ENCODE measurements at regions not wholly inside any gene's neighbourhood (a gene's known extent, or its start where the extent isn't known, plus 50 kb on each side); places are given as distances from the start of the nearest gene placed in this dataset.

DNA sequence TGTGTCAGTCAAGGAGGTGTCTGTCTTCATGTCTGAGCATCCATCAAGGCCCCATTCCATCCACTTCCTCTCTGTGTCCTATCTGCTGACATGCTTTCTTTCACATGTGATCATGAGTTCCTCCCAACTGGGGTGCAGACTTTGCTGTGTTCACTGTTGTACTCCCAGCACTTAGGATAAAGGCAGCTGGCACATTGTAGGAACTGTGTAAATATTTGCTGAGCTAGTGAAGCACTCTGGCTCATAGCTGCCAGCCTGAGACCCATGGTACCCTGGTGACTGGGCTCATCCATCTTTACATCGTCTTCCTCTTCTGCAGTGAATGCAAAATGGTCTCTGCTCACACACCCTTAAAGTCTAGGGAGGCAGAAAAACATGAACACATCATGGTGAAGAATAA is 242.2 kb upstream of the IGFBP3 start:
- DNase-seq (ENCODE audit: low spot score) = no peak

DNA sequence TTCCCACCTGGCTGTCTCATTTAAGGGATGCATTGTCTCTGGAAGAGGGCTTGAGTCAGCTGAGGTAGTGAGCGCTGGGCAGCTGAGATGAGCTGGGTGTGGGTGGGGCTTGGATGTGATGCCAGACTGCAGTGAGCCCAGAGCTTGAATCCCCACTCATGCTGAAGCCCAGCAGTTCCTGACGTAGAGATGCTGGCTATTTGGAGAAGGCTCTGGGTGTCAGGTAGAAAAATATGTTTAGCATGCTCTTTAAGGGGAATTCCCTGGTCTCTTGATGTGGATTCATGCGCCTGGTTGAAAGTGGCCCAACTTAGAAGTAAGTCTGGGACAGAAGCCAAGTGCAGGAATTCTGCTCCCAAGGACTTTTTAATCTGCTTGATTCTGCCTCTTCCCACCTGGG is 241.5 kb upstream of the IGFBP3 start:
- DNase-seq (ENCODE audit: low spot score) = no peak

DNA sequence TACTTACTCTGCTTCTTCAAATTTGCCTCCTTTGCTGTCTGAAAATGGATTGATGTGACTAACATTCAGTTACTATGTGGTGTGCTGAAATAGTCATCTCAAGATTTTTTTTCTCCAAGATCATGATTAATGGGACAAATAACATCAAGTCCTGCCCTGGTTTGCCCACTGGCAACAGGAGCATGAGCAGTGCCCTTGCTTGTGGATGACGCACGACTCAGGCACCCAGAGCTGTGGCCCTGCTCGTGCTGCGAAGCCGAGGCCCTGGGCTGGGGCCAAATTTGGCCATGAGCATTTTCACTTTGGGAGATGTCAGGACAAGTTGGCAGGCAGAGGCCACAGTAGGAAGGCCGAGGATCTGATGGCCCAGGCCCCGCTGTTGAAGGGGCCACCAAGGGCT is 239.8 kb upstream of the IGFBP3 start:
- no peak for DNase-seq (ENCODE audit: low spot score)

DNA sequence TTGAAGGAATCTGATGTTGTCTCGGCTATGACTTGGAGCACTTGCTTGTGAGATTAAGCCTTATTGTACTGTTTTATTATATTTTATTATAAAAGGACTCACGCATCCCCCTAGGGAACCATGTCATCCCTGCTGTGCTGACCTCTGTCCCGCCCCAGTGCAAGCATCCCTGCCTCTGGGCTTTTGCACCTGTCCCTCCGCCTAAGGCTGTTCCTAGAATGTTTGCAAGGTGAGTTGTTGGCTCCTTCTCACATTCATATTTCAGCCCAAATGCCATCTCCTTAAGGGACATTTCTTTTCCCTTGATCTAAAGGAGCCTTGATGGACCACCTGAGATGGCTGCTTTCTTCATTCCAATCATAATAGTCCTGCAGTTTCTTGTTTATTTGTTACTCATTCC is 236.9 kb upstream of the IGFBP3 start:
- DNase-seq (ENCODE audit: low spot score) = no peak

DNA sequence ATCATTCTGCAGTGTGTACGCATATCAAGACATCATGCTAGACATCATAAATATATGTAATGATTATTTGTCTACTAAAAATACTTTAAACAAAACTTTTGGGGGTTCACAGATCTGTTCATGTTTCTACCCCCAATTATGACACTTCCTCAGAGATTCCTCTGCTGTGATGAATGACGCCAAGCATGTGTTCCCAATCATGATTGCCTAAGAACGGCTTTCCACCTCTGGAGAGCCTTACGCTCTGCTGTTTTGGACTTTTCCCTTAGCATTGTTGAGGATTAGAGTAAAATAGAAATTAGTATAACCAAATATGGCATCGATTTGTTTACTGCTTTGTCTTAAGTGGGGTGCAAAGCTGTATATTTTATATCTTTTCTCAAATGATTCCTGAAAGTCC is 236.3 kb upstream of the IGFBP3 start:
- DNase-seq (ENCODE audit: low spot score) = no peak

DNA sequence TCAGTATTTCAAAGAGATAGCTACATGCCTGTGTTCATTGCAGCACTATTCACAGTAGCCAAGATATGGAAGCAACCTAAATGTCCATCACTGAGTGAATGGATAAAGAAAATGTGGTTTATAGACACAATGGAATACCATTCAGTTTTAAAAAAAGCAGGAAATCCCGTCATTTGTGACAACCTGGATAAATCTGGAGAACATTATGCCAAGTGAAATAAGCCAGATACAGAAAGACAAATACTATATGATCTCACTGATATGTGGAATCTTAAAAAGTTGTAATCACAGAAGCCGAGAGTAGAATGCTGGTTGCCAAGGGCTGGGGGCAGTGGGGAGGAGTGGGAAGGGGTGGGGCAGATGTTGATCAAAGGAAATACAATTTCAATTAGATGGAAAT is 235.8 kb upstream of the IGFBP3 start:
- no peak for DNase-seq (ENCODE audit: low spot score)

DNA sequence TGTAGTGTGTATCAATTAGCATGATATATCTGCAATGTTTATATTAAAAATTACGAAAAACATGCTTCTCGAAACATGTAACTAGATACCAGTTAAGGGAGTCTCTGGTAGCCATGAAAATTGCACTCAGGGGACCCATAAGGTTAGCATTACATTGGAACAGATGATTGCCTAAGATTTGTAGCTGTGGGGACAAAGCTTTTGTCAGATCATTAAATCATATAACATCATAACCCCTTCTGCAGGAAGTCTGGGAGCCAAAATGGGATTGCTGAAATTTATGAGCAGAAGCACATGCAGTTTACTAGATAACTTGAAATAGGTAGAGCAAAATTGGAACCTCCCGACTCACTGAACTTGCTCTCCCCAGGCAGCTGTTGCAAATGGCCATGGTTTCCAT is 235.0 kb upstream of the IGFBP3 start:
- no peak for DNase-seq (ENCODE audit: low spot score)

DNA sequence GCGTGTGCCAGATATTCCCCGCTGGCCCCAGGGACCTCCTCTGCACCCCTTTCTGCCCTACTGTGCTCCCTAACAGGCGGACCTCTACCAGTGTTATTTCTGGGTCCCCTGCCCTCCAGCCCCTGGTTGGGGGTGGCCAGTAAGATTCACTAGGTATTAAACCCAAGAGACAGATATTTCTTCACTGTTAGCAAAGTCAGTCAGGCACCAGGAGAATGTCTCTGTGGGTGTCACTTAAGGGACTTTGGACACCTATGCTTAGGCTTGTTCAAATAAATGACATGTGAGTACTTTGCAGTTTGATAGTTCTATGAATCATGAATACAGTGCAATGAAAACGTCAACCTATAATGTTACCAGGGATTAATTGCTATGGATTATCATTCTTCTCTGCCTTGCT is 234.3 kb upstream of the IGFBP3 start:
- no peak for DNase-seq (ENCODE audit: low spot score)

DNA sequence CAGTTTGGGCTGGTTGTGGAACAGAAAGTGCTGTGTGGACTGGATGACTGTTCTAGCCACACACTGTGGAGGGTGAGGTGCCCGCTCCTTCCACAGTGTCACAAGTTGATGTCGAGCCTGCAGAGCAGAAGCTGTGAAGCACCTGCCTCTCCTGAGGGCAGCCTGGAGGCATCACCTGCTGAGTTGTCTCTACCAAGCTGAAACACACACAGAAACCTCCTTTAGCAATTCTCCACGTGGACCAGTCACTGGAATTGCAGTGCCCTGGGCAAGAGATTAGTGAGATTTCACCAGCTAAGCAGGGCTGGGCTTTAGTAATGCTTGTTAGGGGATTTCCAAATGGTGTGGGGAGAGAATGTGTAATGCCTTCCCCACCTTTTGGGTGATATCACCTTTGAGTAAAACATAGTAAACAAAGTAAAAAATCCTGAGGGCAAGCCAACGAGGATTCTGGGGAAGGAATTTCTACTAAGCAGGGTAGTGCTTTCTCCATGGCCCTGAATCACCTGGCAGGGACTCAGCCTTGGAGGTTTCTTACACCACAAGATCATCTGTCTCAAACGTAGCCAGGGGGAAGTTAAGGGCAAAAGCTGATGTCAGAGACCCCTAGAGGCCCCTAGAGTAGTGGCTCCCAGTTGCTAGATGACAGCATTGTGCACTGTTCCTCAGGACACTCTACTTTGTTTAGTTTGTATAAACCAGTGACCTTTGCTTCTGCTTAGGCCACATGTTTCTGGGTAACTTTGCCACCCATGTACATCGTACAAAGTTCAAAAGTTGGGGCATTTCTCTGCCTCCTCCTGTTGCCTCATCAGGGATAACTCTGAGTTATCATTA is 233.1 kb upstream of the IGFBP3 start:
- no peak for DNase-seq (ENCODE audit: low spot score)

DNA sequence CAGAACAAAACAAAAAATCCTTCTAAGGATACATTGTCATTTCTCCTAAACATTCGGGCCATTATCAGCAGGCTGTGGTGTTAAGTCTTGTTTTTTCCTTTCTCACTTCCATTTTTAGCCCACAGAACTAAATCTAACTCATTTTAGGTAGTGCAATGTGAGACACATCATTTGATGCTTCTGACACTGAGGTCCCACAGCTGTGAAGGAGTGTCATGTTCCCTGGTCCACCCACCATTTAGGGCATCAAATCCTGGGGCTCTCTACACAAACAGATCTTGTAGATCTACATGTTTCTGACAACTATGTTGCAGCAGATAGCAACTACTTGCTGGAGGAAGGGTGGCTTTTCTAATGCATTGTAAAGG is 232.5 kb upstream of the IGFBP3 start:
- no peak for DNase-seq (ENCODE audit: low spot score)

DNA sequence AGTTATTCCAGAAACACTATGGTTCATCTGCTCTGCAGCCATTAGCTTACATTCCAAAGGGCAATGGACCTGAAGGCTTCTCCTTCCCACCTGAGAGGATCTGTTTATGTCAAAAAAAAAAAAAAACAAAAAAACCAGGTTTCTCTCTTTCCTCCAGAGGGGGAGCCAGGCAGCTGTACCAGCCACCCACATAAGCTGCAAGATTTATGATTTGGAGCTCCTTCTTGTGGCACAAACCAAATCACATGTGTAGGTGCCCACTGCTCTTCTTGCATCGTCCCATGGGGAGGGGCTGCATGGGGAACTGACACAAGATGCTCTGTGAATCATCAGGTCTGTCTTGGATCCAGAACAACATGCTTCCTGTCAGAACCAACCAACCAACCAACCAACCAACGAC is 231.6 kb upstream of the IGFBP3 start:
- DNase-seq (ENCODE audit: low spot score) = no peak

DNA sequence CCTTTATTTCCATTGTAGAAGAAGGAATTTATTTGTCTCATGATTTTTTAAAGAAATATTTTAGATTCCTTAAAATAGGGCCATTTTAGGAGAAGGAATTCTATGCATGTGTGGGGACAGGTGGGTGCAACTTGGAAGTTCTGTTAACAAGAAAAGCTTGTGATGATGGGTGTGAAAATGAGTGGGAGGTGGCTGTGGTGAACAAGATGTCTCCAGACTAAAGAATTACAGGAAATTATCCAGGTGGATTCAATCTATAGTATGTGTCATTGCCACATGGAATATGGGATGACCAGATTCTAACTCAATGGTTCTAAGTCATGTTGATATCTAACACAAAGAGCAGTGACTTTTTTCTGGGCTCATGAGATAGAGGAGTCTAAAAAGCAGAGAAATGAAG is 229.6 kb upstream of the IGFBP3 start:
- DNase-seq (ENCODE audit: low spot score) = no peak

DNA sequence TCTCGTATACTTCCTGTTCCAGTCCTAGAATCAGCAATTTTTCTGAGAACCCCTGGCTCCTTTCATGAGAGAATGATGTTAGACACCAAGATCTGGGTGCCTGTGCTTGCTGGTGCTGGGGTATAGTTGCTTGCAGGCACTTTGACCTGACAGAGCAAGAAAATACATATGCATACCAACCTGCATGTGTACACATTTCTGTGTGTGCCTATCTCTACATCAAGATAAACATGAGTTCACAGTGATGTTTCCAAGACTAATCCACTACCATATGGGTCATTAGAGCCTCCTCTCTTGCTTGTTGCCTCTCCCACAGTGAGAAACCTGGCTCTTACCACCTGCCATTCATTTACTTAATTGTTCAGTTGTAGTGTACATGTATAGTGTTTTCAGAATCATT is 229.1 kb upstream of the IGFBP3 start:
- no peak for DNase-seq (ENCODE audit: low spot score)

DNA sequence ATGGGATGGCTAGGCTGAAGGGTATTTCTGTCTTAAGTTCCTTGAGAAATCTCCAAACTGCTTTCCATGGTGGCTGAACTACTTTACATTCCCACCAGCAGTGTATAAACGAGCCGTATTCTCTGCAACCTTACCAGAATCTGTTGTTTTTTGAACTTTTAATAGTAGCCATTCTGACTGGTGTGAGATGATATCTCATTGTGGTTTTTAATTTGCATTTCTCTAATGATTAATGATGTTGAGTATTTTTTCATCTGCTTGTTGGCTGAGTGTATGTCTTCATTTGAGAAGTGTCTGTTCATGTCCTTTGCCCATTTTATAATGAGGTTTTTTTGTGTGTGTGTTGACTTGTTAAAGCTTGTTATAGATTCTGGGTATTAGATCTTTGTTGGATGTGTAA is 226.8 kb upstream of the IGFBP3 start:
- no peak for DNase-seq (ENCODE audit: low spot score)

DNA sequence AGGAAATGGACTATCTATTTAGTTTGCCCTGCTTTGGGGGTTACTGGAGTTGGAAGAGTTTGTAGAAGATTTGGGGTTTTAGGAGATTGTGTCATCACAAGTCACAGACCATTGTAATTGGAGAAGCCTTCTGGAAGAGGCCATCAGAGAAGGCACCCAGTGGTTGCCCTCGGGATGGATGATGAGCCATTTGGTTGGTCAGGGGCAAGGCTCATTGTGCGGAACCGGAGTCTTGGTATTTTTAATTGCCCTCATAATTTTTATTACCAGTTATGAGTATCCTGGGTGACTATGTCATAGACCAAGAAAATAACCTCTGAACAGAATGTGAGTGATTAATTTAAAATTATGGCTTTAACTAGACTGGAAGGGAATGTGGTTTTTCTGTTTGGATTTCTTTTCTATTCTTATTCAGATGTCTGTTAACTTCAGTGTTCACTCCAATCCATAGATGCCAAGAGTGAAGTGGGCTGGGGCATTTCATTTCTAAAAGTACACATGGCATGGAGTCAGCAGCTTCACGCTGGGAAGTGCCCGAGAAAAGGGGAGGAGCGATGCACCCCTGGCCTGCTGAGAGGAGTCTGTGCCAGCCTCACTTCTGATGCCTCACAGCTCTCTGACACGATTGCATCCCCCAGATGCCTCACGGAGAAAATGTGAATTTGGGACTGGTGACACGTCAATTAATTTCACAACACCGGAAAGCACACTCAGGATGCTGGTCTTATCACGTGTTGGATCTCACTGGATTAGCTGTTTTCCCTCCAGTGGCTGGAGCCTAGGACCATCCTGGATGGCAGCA is 225.6 kb upstream of the IGFBP3 start:
- no peak for DNase-seq (ENCODE audit: low spot score)

DNA sequence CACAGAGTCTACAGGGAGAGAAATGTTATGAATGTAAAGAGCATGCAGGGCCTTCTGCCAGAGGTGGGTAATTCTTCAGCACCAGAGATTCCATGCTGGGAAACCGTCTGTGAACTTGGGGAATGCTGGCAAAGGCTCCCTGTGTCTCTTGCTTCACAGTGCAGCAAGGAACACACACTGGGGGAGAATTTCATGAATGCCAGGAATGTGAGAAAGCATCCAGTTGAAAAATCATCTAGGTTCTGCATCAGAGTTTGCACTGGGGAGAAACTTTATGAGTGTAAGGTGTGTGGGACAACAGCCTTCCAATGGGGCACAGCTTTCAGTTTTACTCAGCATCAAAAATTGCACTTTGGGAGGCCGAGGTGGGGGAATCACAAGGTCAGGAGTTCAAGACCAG is 224.3 kb upstream of the IGFBP3 start:
- DNase-seq (ENCODE audit: low spot score) = no peak

DNA sequence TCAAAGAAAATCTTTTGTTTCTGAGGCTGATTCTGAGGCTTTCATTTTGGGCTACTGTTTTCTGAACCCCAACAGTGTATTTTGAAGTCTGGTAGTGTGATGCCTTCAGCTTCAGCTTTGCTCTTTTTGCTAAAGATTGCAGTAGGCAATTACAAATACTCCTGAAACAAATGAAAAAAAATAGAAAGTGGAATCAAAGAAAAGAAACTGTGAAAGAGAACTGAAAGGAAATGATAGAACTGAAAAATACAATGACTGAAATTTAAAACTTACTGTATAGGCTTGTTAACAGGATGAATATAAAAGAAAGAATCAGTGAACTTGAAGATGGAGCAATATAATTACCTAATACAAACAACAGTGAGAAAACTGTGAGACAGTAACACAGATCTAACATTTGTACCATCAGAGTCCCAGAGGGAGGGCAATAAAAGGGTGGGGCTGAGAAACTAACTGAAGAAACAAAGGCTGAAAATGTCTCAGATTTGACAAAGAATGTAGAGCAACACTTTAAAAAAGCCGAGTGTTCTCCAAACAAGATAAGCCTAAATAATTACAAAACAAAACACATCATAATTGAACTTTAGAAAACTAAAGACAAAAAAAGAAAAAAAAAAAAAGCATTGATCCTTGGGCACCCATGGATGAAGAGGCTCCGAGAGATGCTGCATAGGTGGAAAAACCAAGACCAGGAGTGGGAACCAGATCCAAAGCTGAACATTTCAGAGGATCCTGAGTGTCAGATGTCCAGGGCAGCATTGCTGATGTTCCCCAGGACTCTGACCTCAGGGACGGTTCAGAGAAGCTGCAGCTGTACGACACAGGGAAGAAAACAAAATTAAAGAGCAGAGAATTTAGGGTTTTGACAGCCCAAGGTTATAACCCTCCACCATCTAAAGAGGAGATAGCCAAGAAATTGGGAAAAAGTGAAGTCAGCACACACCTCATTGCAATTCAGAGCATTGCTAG is 223.2 kb upstream of the IGFBP3 start:
- no peak for DNase-seq (ENCODE audit: low spot score)

DNA sequence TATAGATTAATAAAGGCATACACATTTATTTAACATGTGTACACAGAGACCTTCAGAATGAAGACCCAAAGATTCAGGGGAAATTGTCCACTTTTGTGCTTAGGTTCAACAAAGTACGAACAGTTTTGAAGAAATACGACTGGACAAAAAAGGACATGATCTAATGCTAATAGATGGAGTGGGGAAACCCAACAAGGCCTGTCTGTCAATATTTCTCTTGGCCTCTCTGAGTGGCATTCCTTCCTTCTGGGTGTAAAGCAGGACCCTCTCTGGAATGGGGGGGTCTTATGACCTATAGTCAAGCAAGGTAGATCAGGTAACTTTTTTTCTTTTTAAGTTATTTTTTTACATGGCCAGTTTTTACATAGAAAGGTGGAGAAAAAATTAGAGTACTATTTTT is 222.3 kb upstream of the IGFBP3 start:
- no peak for DNase-seq (ENCODE audit: low spot score)

DNA sequence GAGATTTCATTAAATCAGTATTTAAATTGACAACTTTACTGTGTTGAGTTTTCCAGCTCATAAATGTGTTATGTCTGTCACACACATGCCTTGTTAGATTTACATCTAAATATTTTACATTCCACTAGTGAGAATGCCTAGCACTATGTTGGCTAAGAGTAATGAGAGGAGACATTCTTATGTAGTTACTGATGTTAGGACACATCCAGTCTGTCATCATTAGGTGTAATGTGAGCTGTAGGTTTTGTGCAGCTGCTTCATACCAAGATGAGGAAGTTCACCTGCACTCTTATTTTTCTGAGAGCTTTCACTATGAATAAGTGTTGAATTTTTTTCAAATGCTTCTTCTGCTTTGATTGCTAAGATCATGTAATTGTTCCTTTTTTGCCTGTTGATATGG is 218.0 kb upstream of the IGFBP3 start:
- DNase-seq (ENCODE audit: low spot score) = no peak

DNA sequence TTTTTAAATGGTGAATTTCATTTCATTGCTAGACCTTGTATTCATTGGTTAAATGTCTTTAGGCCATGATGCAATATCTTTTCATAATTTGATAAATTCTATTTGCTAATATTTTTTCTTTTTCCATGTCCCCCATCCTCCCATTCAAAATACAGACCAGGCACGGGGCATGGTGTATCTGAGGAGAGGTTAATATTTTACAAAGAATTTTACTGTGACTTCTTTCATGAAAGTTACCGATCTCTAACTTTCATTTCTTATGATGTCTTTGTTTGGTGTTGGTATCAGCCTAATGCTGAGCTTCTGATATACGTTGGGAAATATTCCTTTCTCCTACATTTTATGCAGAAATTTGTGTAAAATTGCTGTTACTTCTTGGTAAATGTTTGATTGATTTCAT is 216.7 kb upstream of the IGFBP3 start:
- DNase-seq (ENCODE audit: low spot score) = no peak

DNA sequence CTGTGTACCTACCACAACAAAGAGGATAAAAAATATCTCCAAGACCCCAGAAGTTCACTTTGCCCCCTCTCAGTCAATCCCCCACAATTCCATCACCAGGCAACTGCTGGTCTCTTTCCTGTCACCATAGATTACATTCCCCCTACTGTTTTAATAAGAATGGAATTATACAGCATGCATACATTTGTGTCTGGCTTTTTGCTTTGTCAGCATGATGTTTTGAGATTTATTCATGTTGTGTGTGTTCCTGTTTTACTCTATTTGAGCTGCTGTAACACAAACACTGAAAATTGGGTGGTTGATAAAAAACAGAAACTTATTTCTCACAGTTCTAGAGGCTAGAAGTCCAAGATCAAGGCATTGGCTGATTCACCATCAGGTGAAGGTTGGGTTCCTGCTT is 214.5 kb upstream of the IGFBP3 start:
- DNase-seq (ENCODE audit: low spot score) = no peak

DNA sequence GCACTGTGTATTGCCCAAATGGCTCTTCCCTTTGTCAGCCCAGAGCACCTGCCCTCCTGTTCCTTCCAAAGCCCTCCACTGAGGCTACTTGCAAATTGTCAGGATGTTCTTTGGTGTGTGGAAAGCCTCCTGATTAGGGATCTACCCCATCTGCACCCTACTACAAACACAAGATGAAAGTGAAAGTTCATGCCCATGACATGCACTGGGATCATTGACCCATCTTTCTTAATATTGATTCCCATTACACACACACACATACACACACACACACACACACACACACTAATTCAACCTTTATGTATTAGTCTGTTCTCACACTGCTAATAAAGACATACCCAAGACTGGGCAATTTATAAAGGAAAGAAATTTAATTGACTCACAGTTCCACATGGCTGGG is 213.7 kb upstream of the IGFBP3 start:
- no peak for DNase-seq (ENCODE audit: low spot score)

DNA sequence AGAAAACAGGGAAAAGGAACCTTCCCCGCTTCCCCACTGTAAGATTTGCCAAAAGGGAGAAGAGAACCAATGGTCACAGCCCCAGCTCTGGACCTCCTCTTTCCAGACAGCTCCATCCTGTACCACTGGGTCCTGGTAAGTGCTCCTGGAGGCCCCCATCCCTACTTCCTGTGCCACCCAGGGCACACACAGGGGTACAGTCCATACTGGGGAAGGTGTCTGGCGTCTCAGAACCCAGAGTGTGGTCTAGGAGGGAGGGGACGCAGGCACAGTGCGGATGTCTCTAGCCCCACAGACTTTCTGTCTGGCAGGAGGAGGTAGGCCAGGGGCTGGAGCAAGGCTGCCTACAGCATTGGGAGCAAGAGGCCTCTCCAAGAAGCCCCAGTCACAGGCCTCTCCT is 213.3 kb upstream of the IGFBP3 start:
- DNase-seq (ENCODE audit: low spot score) = no peak

Measured in germinal center (tissue), 1 donor.